Cardiac muscle cell (in vitro differentiated cells and primary cell): ENCODE measurements at regions not wholly inside any gene's neighbourhood (a gene's known extent, or its start where the extent isn't known, plus 50 kb on each side); places are given as distances from the start of the nearest gene placed in this dataset.

Source experiments
- DNase-seq, 2 donors: peaks; one replicate each; pipeline versions ENCODE4 v3.0.0 to v3.0.0-alpha.2; 2010 to 2017; ENCODE audit warnings: low read depth in 1 of 2, low spot score in 1 of 2
- H3K27ac ChIP-seq: fragments of 200-600 bp; sonication (generic); 2 replicates; pipeline ENCODE4 v1.5.1; 2016
- H3K27me3 ChIP-seq: fragments of 200-600 bp; sonication (generic); 2 replicates; pipeline ENCODE4 v1.6.0; 2016; ENCODE audit warnings: control low read depth
- H3K36me3 ChIP-seq: fragments of 200-600 bp; sonication (generic); 2 replicates; pipeline ENCODE4 v1.5.1; 2016; ENCODE audit warnings: control low read depth
- H3K4me1 ChIP-seq: fragments of 200-600 bp; sonication (generic); 2 replicates; pipeline ENCODE4 v1.8.1; 2017; ENCODE audit warnings: low read depth, mild to moderate bottlenecking, mixed run types
- H3K4me3 ChIP-seq: fragments of 200-600 bp; sonication (generic); 2 replicates; pipeline ENCODE4 v1.5.1; 2016; ENCODE audit warnings: mild to moderate bottlenecking
- H3K9me3 ChIP-seq: fragments of 200-600 bp; sonication (generic); 2 replicates; pipeline ENCODE4 v1.5.1; 2017; ENCODE audit warnings: low read depth, mild to moderate bottlenecking, control low read depth
- CTCF ChIP-seq: IDR thresholded peaks from 2 replicates; pipeline ENCODE4 v1.5.1; 2012; ENCODE audit warnings: low read depth, mild to moderate bottlenecking, low read length

GRCh38 chr1:219020386-219020785 is 153.3 kb upstream of the LYPLAL1 start:
- H3K27me3 ChIP-seq = no peaks in the 10 kb centered on the region

DNA sequence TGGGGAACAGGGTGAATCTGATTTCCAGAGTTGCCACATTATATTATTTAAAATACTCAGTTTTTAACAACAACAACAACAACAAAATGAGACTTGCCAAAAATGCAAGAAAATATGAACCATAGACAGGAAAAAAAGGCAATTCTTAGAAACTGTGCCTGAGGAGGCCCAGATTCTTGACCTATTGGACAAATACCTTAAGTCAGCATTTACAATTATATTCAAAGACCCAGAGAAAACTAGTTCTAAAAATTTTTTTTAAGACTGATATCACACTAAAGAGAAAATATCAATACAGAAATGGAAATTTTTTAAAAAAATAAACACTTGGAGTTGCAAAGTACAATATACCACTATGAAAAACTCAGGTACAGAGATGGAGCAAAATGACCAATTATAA is 152.8 kb upstream of the LYPLAL1 start:
- no peak for TF ChIP-seq CTCF
- DNase-seq = no peak
- Histone ChIP-seq H3K9me3 (no peaks in the 10 kb centered on the region), H3K27me3 (no peaks in the 10 kb centered on the region), H3K27ac (no peak overlapping the region), H3K4me3 (no peak overlapping the region), H3K4me1 (no peaks in the 10 kb centered on the region), H3K36me3 (no peaks in the 10 kb centered on the region)

More at GRCh38 chr1:219020386-219020785, 153.3 kb upstream of the LYPLAL1 start:
- Histone ChIP-seq H3K4me1 (peaks cover under 1% of the 10 kb centered on the region), H3K9me3 (no peaks in the 10 kb centered on the region), H3K36me3 (no peaks in the 10 kb centered on the region), H3K4me3 (no peak overlapping the region), H3K27ac (no peak overlapping the region)
- no peak for TF ChIP-seq CTCF
- no peak for DNase-seq

DNA sequence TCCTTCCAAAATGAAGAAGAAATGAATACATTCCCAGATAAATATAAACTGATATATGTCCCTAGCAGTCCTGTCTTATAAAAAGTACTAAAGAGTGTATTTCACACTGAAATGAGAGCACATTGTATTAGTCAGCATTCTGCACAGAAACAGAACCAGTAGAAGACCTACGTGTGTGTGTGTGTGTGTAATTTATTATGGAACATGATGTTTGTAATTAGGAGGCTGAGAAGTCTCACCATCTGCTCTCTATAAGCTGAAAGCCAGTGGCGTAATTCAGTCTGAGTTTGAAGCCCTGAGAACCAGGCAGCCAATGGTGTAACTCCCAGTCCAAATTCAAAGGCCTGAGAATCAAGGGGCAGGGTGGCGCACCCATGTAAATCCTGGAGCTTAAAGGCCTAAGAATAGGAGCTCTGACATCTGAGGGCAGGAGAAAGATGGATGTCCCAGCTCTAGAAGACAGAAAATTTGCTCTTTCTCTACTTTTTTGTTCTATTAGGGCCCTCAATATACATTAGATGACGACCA is 146.5 kb upstream of the LYPLAL1 start:
- Histone ChIP-seq H3K9me3 (no peaks in the 10 kb centered on the region), H3K27ac (no peak overlapping the region), H3K4me1 (peaks cover 6% of the 10 kb centered on the region), H3K36me3 (no peaks in the 10 kb centered on the region), H3K27me3 (no peaks in the 10 kb centered on the region), H3K4me3 (no peak overlapping the region)
- no peak for DNase-seq
- TF ChIP-seq CTCF = no peak

GRCh38 chr1:219031809-219032208 is 141.9 kb upstream of the LYPLAL1 start:
- TF ChIP-seq CTCF = no peak
- no peaks in the 10 kb centered on the region for H3K27me3 ChIP-seq
- DNase-seq = no peak

GRCh38 chr1:219038398-219038797 is 135.3 kb upstream of the LYPLAL1 start:
- Histone ChIP-seq H3K4me1 (peaks cover 19% of the 10 kb centered on the region), H3K4me3 (no peak overlapping the region), H3K9me3 (no peaks in the 10 kb centered on the region), H3K27me3 (no peaks in the 10 kb centered on the region), H3K36me3 (no peaks in the 10 kb centered on the region), H3K27ac (peak overlapping the region; percentile 72)
- DNase-seq = no peak
- TF ChIP-seq CTCF = no peak

More at GRCh38 chr1:219031809-219032208, 141.9 kb upstream of the LYPLAL1 start:
- H3K9me3 ChIP-seq = no peaks in the 10 kb centered on the region
- no peak overlapping the region for H3K4me3 ChIP-seq
- no peaks in the 10 kb centered on the region for H3K36me3 ChIP-seq
- no peak overlapping the region for H3K27ac ChIP-seq
- peaks cover 6% of the 10 kb centered on the region for H3K4me1 ChIP-seq
